ENCODE measurements at regions not wholly inside any gene's neighbourhood (a gene's known extent, or its start where the extent isn't known, plus 50 kb on each side); places are given as distances from the start of the nearest gene placed in this dataset.

DNA sequence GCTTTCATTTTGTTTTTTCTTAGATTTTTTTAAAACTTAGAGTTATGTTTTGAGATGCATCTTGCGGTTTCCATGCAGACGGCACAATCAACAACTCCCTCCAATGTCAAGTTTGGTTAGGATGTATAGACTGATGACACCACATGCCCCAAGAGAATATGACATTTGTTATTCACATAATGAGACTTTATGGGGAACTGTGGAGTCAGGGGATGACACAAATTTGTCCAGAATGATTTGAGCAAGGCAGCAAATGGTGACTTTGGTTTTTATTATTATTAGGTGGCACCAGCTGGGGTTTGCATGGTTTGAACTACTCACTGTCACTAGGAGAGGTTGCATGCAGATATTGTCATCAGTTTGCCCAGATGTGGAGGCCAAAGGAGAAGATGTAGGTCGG lies 461.8 kb upstream of the PRKX start:
- TF ChIP-seq POLR2A (IDR thresholded peaks at IDR 0.05) (no peak), CTCF (IDR thresholded peaks at IDR 0.05) (no peak)
